Thyroid gland (tissue), 4 donors: ENCODE measurements at regions not wholly inside any gene's neighbourhood (a gene's known extent, or its start where the extent isn't known, plus 50 kb on each side); places are given as distances from the start of the nearest gene placed in this dataset.

Experiments used
- DNase-seq, 2 donors: peaks; one replicate each; pipeline ENCODE4 v3.0.0-alpha.2; 2019
- H3K27ac ChIP-seq, 3 donors: fragments of 200-600 bp; sonication (generic); 1 replicate in 2 of 3; 2 replicates in 1 of 3; pipeline ENCODE4 v1.5.1; 2016 to 2019; ENCODE audit warnings: mild to moderate bottlenecking in 1 of 3, moderate library complexity in 1 of 3
- H3K27me3 ChIP-seq: fragments of 200-600 bp; sonication (generic); one replicate; pipeline ENCODE4 v1.5.1; 2019
- H3K36me3 ChIP-seq, 2 donors: fragments of 200-600 bp; sonication (generic); one replicate each; pipeline ENCODE4 v1.5.1; 2016 to 2019
- H3K4me1 ChIP-seq, 2 donors: fragments of 200-600 bp; sonication (generic); one replicate each; pipeline ENCODE4 v1.5.1; 2017 to 2019
- H3K4me3 ChIP-seq, 3 donors: fragments of 200-600 bp; sonication (generic); replicated peaks in 1 of 3; 1 replicate in 2 of 3; 2 replicates in 1 of 3; pipeline ENCODE4 v1.5.1; 2016; ENCODE audit warnings: mild to moderate bottlenecking in 1 of 3
- H3K9me3 ChIP-seq: fragments of 200-600 bp; sonication (generic); one replicate; pipeline ENCODE4 v1.5.1; 2017
- POLR2A ChIP-seq, 2 donors: fragments of 450-650 bp; IDR thresholded peaks; one replicate each; pipeline ENCODE4 v1.6.1; 2017; ENCODE audit warnings: antibody characterized with exemption in 2 of 2, mild to moderate bottlenecking in 2 of 2, moderate library complexity in 1 of 2
- WGBS, 2 donors: methylation state at CpG; one replicate each; pipeline ENCODE4 v1.1.5; 2017; 5-methylcytosine and 5-hydroxymethylcytosine counted together
- intact Hi-C: fragments of 100-400 bp; cut with DNase I; formaldehyde crosslinking; loops from one replicate; pipeline ENCODE4 v1.15.1; 2023
- TF ChIP-seq, protein P1 (sequence below), 6 experiments: fragments of 200-600 bp in 3 of 6; fragments of 450-650 bp in 3 of 6; sonication (generic) in 3 of 6; IDR thresholded peaks; one replicate each; pipeline ENCODE4 v1.5.1; 2016 to 2019; ENCODE audit warnings: antibody characterized with exemption in 6 of 6, mild to moderate bottlenecking in 2 of 6, inconsistent platforms in 1 of 6, moderate library complexity in 1 of 6

DNA sequence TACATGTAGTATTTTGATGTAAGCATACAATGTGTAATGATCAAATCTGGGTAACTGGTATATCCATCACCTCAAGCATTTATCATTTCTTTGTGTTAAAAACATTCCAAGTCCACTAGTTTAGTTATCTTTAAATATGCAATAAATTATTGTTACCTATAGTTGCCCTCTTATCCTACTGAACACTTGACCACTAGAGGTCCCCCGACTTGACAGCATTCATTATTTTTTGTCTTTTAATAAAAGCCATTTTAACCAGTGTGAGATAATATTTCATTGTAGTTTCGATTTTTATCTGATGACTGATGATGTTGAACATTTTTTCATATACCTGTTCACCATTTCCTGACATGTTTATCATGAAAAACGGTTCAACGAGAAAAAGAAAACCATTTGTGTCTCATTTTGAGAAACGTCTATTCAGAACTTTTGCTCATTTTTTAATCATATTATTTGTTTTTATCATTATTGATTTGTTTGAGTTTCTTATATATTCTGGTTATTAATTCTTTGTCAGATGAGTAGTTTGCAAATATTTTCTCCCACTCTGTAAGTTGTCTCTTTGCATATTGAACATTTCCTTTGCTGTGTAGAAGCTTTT is 199.0 kb upstream of the CXXC4 start:
- no peaks in the 10 kb centered on the region for H3K4me1 ChIP-seq
- no peaks in the 10 kb centered on the region for H3K36me3 ChIP-seq
- DNase-seq: no peak
- no peak overlapping the region for H3K27ac ChIP-seq
- no peaks in the 10 kb centered on the region for H3K9me3 ChIP-seq
- TF ChIP-seq POLR2A (IDR thresholded peaks at IDR 0.05): no peak
- TF ChIP-seq, protein P1, sequence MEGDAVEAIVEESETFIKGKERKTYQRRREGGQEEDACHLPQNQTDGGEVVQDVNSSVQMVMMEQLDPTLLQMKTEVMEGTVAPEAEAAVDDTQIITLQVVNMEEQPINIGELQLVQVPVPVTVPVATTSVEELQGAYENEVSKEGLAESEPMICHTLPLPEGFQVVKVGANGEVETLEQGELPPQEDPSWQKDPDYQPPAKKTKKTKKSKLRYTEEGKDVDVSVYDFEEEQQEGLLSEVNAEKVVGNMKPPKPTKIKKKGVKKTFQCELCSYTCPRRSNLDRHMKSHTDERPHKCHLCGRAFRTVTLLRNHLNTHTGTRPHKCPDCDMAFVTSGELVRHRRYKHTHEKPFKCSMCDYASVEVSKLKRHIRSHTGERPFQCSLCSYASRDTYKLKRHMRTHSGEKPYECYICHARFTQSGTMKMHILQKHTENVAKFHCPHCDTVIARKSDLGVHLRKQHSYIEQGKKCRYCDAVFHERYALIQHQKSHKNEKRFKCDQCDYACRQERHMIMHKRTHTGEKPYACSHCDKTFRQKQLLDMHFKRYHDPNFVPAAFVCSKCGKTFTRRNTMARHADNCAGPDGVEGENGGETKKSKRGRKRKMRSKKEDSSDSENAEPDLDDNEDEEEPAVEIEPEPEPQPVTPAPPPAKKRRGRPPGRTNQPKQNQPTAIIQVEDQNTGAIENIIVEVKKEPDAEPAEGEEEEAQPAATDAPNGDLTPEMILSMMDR (IDR thresholded peaks at IDR 0.05): peak in 2 of 6 experiments; percentile 11 to 34
- WGBS, 2 donors: 69 to 83% methylated on average over 5 of the region's 5 CpGs
- no peaks in the 10 kb centered on the region for H3K27me3 ChIP-seq
- intact Hi-C loops: no loop called here
- H3K4me3 ChIP-seq: no peak overlapping the region

DNA sequence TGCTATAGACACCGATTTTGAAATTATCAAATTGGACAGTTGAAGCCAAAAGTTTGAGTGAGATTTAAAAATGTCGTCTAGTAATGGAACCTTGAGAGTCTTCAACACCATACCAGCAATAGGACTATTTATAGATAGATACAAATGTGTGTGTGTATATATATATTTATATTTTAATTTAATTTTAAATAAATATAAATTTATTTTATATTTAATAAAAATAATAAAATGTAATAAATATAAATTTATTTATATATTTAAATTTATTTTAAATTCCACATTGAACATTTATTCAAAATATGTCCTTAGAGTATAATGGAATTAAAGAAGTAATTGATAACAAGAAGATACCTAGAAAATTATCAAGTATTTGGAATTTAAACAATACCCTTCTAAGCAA is 221.9 kb upstream of the CXXC4 start:
- TF ChIP-seq POLR2A (IDR thresholded peaks at IDR 0.05): no peak
- TF ChIP-seq, protein P1 (IDR thresholded peaks at IDR 0.05): no peak
- Histone ChIP-seq H3K27me3 (no peaks in the 10 kb centered on the region), H3K27ac (no peak overlapping the region), H3K4me1 (no peaks in the 10 kb centered on the region), H3K4me3 (no peak overlapping the region), H3K36me3 (no peaks in the 10 kb centered on the region), H3K9me3 (no peaks in the 10 kb centered on the region)
- WGBS, 2 donors: 91 to 95% methylated on average over 2 of the region's 2 CpGs
- DNase-seq: no peak
- intact Hi-C loops: no loop called here

DNA sequence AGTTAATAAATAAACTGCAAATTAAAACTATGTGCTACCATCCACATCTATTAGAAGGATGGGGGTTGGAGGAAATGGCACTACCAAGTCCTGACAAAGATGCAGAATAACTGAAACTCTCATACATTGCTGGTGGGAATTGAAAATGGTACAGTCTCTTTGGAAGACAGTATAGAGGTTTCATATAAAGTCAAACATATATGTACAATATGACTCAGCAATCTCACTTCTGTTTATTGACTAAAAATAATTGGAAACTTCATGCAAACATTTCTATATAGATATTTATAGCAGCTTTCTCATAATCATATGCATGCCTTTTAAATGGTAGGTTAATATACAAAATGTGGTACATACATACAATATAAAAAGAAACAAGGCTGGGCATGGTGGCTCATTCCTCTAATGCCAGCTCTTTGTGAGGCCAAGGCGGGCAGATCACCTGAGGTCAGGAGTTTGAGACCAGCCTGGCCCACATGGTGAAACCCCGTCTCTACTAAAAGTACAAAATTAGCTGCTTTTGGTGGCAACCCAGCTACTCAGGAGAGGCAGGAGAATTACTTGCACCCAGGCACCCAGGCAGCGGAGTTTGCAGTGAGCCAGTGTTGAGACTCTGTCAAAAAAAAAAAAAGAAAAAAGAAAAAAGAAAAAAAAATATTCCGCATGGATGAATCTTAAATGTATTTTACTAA is 225.0 kb upstream of the CXXC4 start:
- no peak for DNase-seq
- H3K36me3 ChIP-seq: no peaks in the 10 kb centered on the region
- WGBS, 2 donors: 83 to 89% methylated on average over 4 of the region's 4 CpGs
- no peak overlapping the region for H3K27ac ChIP-seq
- H3K27me3 ChIP-seq: no peaks in the 10 kb centered on the region
- H3K4me1 ChIP-seq: no peaks in the 10 kb centered on the region
- intact Hi-C loops: no loop called here
- H3K4me3 ChIP-seq: no peak overlapping the region
- no peaks in the 10 kb centered on the region for H3K9me3 ChIP-seq
- TF ChIP-seq, protein P1 (IDR thresholded peaks at IDR 0.05): no peak
- TF ChIP-seq POLR2A (IDR thresholded peaks at IDR 0.05): no peak

DNA sequence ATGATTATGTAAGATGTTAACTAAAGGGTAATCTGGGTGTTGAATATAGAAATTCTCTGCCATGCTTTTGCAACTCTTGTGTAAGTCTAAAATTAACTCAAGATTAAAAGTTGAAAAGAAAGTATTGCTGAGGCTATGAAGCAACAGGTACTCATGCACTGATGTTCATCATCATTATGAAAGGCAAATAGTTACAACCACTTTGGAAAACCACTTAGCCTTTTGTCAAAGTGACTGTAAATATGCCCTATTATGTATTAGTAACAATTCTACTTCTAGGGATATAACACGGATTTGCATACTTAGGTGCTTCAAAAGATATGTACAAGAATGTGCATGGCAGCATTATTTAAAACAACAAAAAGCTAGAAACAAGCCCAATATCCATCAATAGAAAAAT is 227.8 kb upstream of the CXXC4 start:
- intact Hi-C loops: no loop called here
- WGBS, 2 donors: 79 to 83% methylated on average over 1 of the region's 1 CpG
- Histone ChIP-seq H3K4me3 (no peak overlapping the region), H3K9me3 (no peaks in the 10 kb centered on the region), H3K36me3 (no peaks in the 10 kb centered on the region), H3K4me1 (no peaks in the 10 kb centered on the region), H3K27ac (no peak overlapping the region), H3K27me3 (no peaks in the 10 kb centered on the region)
- DNase-seq: no peak
- TF ChIP-seq, protein P1 (IDR thresholded peaks at IDR 0.05): no peak
- TF ChIP-seq POLR2A (IDR thresholded peaks at IDR 0.05): no peak

DNA sequence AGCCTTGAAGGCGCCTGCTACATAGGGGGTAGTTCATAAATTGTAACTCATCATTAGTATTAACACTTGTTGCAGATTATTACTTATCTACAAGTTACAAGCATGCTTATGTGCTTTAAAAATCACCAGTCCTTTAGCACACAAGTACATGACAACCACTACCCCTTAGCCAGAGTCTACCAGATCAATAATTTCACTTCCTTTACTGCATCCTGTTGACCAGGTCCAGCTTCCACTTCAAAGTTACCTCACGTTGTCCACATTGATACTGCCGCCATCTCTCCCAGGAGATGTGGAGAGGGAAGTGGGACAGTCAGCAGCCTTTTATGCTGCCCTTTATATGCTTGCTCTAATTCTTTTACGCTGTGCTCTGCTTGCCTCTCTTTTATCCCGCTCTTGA is 231.3 kb upstream of the CXXC4 start:
- 89 to 95% methylated on average over 5 of the region's 5 CpGs for WGBS, 2 donors
- no peak overlapping the region for H3K27ac ChIP-seq
- DNase-seq: no peak
- TF ChIP-seq, protein P1 (IDR thresholded peaks at IDR 0.05): no peak
- no peak for TF ChIP-seq POLR2A (IDR thresholded peaks at IDR 0.05)
- H3K9me3 ChIP-seq: no peaks in the 10 kb centered on the region
- no peak overlapping the region for H3K4me3 ChIP-seq
- intact Hi-C loops: no loop called here
- no peaks in the 10 kb centered on the region for H3K27me3 ChIP-seq
- no peaks in the 10 kb centered on the region for H3K36me3 ChIP-seq
- no peaks in the 10 kb centered on the region for H3K4me1 ChIP-seq
